HCT116 (cell line): ENCODE measurements at regions not wholly inside any gene's neighbourhood (a gene's known extent, or its start where the extent isn't known, plus 50 kb on each side); places are given as distances from the start of the nearest gene placed in this dataset.

Source experiments
- ATAC-seq: fragments of 200-7000 bp; cut with Tn5 transposase; 2 replicates; pipeline ENCODE4 v1.9.1; 2020; ENCODE audit warnings: mild to moderate bottlenecking, moderate library complexity
- BruUV-seq: library from RNA; stranded (reverse); fragments of 400-500 nt; replicated peaks from 2 replicates; lab custom pipeline; 2021; lab: Mats Ljungman, UMichigan
- CTCF ChIA-PET: fragments of 300-600 bp; sonication (Branson Sonifier 250); formaldehyde crosslinking; loops from one replicate; lab custom pipeline; 2021; ENCODE audit warnings: antibody characterized with exemption; lab: Charles Lee
- POLR2A ChIA-PET: fragments of 300-600, 350-600 bp; sonication (Branson Sonifier 250); formaldehyde crosslinking; loops from one replicate; lab custom pipeline; 2021; ENCODE audit warnings: antibody characterized with exemption; lab: Charles Lee
- RAD21 ChIA-PET, 2 experiments: fragments of 300-600 bp; sonication (Branson Sonifier 250); formaldehyde crosslinking; loops; one replicate each; lab custom pipeline; 2023; ENCODE audit warnings: low total read pairs in 2 of 2; ENCODE audit not compliant: uncharacterized antibody in 2 of 2, unreplicated experiment in 2 of 2, low non-redundant PET in 1 of 2; lab: Charles Lee
- DNase-seq: peaks from one replicate; pipeline ENCODE4 v3.0.0-alpha.2; 2010; ENCODE audit warnings: low read depth, low spot score
- H2AFZ ChIP-seq: fragments of 200-600 bp; shearing (Covaris generic), sonication (generic); 2 replicates; pipeline ENCODE4 v1.6.1; 2017; ENCODE audit warnings: low read depth, mixed run types, mixed read lengths, antibody characterized with exemption, low read length; ENCODE audit not compliant: poor library complexity, severe bottlenecking
- H3K27ac ChIP-seq: 2 replicates; pipeline ENCODE4 v1.5.1; 2012; ENCODE audit warnings: low read depth, low read length
- H3K27me3 ChIP-seq: fragments of 200-600 bp; sonication (generic); 2 replicates; pipeline ENCODE4 v1.6.1; 2016; ENCODE audit warnings: mixed run types, low read length, mixed read lengths; ENCODE audit not compliant: insufficient read depth
- H3K36me3 ChIP-seq, 2 experiments: fragments of 200-500 bp in 1 of 2; fragments of 200-600 bp in 1 of 2; sonication (Bioruptor generic) in 1 of 2; sonication (generic) in 1 of 2; 2 replicates each; pipeline versions ENCODE4 v1.5.1 to v1.6.1; 2014 to 2016; ENCODE audit warnings: low read length in 2 of 2, inconsistent platforms in 1 of 2, mixed read lengths in 1 of 2, mixed run types in 1 of 2; ENCODE audit not compliant: insufficient read depth in 2 of 2, control insufficient read depth in 1 of 2
- H3K4me1 ChIP-seq, 2 experiments: fragments of 200-600 bp in 1 of 2; sonication (generic) in 1 of 2; 2 replicates each; pipeline versions ENCODE4 v1.5.1 to v1.6.1; 2012 to 2017; ENCODE audit warnings: low read length in 2 of 2, inconsistent platforms in 1 of 2, mild to moderate bottlenecking in 1 of 2, mixed read lengths in 1 of 2, mixed run types in 1 of 2, moderate library complexity in 1 of 2; ENCODE audit not compliant: insufficient read depth in 2 of 2, control insufficient read depth in 1 of 2
- H3K4me2 ChIP-seq: fragments of 200-600 bp; sonication (generic); 2 replicates; pipeline ENCODE4 v1.6.1; 2017; ENCODE audit warnings: mixed run types, low read length, mixed read lengths
- H3K4me3 ChIP-seq, 2 experiments: fragments of 200-600 bp in 1 of 2; sonication (generic) in 1 of 2; replicated peaks in 1 of 2; 2 replicates each; pipeline ENCODE4 v1.5.1; 2011 to 2016; ENCODE audit warnings: low read length in 2 of 2, control low read depth in 1 of 2, low read depth in 1 of 2, mild to moderate bottlenecking in 1 of 2, mixed read lengths in 1 of 2, mixed run types in 1 of 2
- H3K79me2 ChIP-seq: fragments of 200-600 bp; sonication (generic); 2 replicates; pipeline ENCODE4 v1.6.1; 2017; ENCODE audit warnings: mild to moderate bottlenecking, mixed run types, low read length, moderate library complexity, mixed read lengths; ENCODE audit not compliant: insufficient read depth
- H3K9ac ChIP-seq: fragments of 200-600 bp; sonication (generic); 2 replicates; pipeline ENCODE4 v1.6.1; 2016; ENCODE audit warnings: low read length, mixed read lengths
- H3K9me2 ChIP-seq: fragments of 200-600 bp; sonication (generic), shearing (Covaris generic); 2 replicates; pipeline ENCODE4 v1.6.1; 2017; ENCODE audit warnings: mixed run types, mild to moderate bottlenecking, moderate library complexity; ENCODE audit not compliant: insufficient read depth
- H3K9me3 ChIP-seq, 2 experiments: fragments of 200-500 bp in 1 of 2; fragments of 200-600 bp in 1 of 2; sonication (Bioruptor generic) in 1 of 2; sonication (generic) in 1 of 2; 2 replicates each; pipeline ENCODE4 v1.6.1; 2014 to 2017; ENCODE audit warnings: low read length in 2 of 2, mixed read lengths in 2 of 2, inconsistent platforms in 1 of 2, low read depth in 1 of 2, mild to moderate bottlenecking in 1 of 2, mixed run types in 1 of 2, moderate library complexity in 1 of 2; ENCODE audit not compliant: control insufficient read depth in 1 of 2, insufficient read depth in 1 of 2
- H4K20me1 ChIP-seq: fragments of 200-600 bp; sonication (generic), shearing (Covaris generic); 2 replicates; pipeline ENCODE4 v1.6.1; 2017; ENCODE audit warnings: mixed run types, mild to moderate bottlenecking, moderate library complexity; ENCODE audit not compliant: insufficient read depth
- EZH2phosphoT487 ChIP-seq: fragments of 200-600 bp; IDR thresholded peaks from 2 replicates; pipeline ENCODE4 v1.6.1; 2018; ENCODE audit warnings: antibody characterized with exemption, borderline replicate concordance
- FOSL1 ChIP-seq: IDR thresholded peaks from 2 replicates; pipeline ENCODE4 v1.6.1; 2012; ENCODE audit warnings: low read depth
- POLR2A ChIP-seq: IDR thresholded peaks from 2 replicates; pipeline ENCODE4 v1.7.0; 2011; ENCODE audit warnings: borderline replicate concordance; ENCODE audit not compliant: insufficient read depth, insufficient read length; ENCODE audit errors: extremely low read depth
- POLR2AphosphoS5 ChIP-seq: IDR thresholded peaks from 2 replicates; pipeline ENCODE4 v1.6.1; 2011; ENCODE audit warnings: mild to moderate bottlenecking, low read depth, low read length, moderate library complexity
- SIN3A ChIP-seq: IDR thresholded peaks from 2 replicates; pipeline ENCODE4 v1.6.1; 2012; ENCODE audit warnings: low read depth
- SP1 ChIP-seq: IDR thresholded peaks from 2 replicates; pipeline ENCODE4 v1.6.1; 2012; ENCODE audit warnings: low read depth
- ZFX ChIP-seq: fragments of 450-650 bp; IDR thresholded peaks from 2 replicates; pipeline ENCODE4 v1.6.1; 2017
- ZNF274 ChIP-seq: fragments of 200-500 bp; sonication (Bioruptor generic); IDR thresholded peaks from 2 replicates; pipeline ENCODE4 v1.6.1; 2014; ENCODE audit warnings: mild to moderate bottlenecking, low read depth, low read length, inconsistent platforms
- intact Hi-C: fragments of 100-400 bp; cut with micrococcal nuclease; formaldehyde crosslinking; loops from 2 replicates; pipeline ENCODE4 v1.10.0; 2022
- TF ChIP-seq, protein P1 (sequence below): IDR thresholded peaks from 2 replicates; pipeline ENCODE4 v1.6.1; 2012
- TF ChIP-seq, protein P2 (sequence below): IDR thresholded peaks from 2 replicates; pipeline ENCODE4 v1.6.1; 2012

DNA sequence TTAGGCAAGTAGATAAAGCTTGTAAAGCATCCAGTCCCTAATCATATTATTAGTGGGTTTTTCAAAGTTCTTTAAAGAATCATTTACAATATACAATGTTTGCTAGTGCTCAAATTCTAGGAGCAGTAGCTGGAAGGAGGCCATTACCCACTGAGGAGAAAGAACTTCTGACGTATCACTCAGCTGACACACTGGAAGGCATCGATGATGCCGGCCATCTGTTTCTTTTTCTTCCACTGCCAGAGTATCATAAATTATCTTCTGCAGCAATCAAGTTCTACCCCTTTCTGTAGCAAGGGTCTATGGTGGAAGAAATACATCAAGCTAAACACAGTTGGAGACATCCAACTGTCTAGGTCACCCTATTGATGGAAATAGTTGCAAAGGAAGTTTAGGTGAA is 243.2 kb upstream of the LRRN1 start:
- POLR2A ChIA-PET: no interaction called here
- RAD21 ChIA-PET: no interaction called here
- Histone ChIP-seq H3K4me3 (no peak overlapping the region), H3K4me2 (no peak overlapping the region), H4K20me1 (no peaks in the 10 kb centered on the region), H2AFZ (no peak overlapping the region), H3K9me2 (no peaks in the 10 kb centered on the region), H3K9me3 (peaks cover 12 to 21% of the 10 kb centered on the region in 2 experiments; a peak in 2 of 4 replicates), H3K27me3 (no peaks in the 10 kb centered on the region), H3K36me3 (no peaks in the 10 kb centered on the region), H3K4me1 (no peaks in the 10 kb centered on the region), H3K9ac (no peak overlapping the region), H3K27ac (no peak overlapping the region), H3K79me2 (no peaks in the 10 kb centered on the region)
- BruUV-seq: no TSS peak
- DNase-seq (no peak), ATAC-seq (no peak)
- intact Hi-C loops: no loop called here
- TF ChIP-seq FOSL1: no peak
- no peak for TF ChIP-seq EZH2phosphoT487
- TF ChIP-seq POLR2A: no peak
- TF ChIP-seq, protein P1, sequence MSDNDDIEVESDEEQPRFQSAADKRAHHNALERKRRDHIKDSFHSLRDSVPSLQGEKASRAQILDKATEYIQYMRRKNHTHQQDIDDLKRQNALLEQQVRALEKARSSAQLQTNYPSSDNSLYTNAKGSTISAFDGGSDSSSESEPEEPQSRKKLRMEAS: no peak
- no peak for TF ChIP-seq POLR2AphosphoS5
- CTCF ChIA-PET: no interaction called here

DNA sequence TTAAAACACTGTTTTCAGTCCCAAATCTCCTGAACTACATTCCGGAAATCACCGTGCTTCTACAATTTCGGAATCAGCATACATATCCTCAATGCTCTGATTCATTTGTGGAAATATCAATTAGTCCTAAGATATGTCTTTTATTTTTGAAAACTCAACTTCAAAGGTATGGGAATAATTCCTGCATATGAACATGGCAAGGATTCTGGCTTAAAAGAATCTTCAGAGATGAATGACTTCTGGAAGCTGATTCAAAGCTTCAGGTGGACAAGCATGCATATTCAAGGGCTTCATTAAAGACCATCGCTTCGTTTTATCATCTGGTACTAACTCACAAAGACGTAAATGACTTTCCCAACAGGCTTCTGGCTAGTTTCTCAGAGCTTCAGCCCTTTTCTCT is 246.0 kb upstream of the LRRN1 start:
- no peak for DNase-seq
- ATAC-seq: no peak
- TF ChIP-seq, protein P2, sequence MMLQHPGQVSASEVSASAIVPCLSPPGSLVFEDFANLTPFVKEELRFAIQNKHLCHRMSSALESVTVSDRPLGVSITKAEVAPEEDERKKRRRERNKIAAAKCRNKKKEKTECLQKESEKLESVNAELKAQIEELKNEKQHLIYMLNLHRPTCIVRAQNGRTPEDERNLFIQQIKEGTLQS: no peak
- TF ChIP-seq ZNF274 (no peak), SP1 (no peak), POLR2AphosphoS5 (no peak), ZFX (no peak), SIN3A (no peak)
- TF ChIP-seq, protein P1: no peak
- peaks cover 10 to 19% of the 10 kb centered on the region in 2 experiments; a peak in 2 of 4 replicates for H3K9me3 ChIP-seq
- no peak overlapping the region for H3K4me3 ChIP-seq
- no peak overlapping the region for H3K27ac ChIP-seq
- H3K9ac ChIP-seq: no peak overlapping the region
- intact Hi-C loops: no loop called here
- POLR2A ChIA-PET: no interaction called here
- H4K20me1 ChIP-seq: no peaks in the 10 kb centered on the region
- RAD21 ChIA-PET: no interaction called here
- no TSS peak for BruUV-seq
- H3K4me2 ChIP-seq: no peak overlapping the region
- H3K79me2 ChIP-seq: no peaks in the 10 kb centered on the region
- no peaks in the 10 kb centered on the region for H3K36me3 ChIP-seq
- CTCF ChIA-PET: no interaction called here
- no peaks in the 10 kb centered on the region for H3K4me1 ChIP-seq
- no peaks in the 10 kb centered on the region for H3K27me3 ChIP-seq
- no peak overlapping the region for H2AFZ ChIP-seq
- no peaks in the 10 kb centered on the region for H3K9me2 ChIP-seq
